ENCODE measurements at regions not wholly inside any gene's neighbourhood (a gene's known extent, or its start where the extent isn't known, plus 50 kb on each side); places are given as distances from the start of the nearest gene placed in this dataset.
A peak's percentile ranks its signal among the peaks of the same experiment; 100 is the strongest.

GRCh38 chr12:87836190-87836589, 193.0 kb downstream of the C12orf50 start:
- DNase-seq, result no peak

GRCh38 chr12:87828382-87828973, 200.7 kb downstream of the C12orf50 start:
- no peak for DNase-seq

- DNase-seq, result no peak
Measured at GRCh38 chr12:87827638-87828264, 201.4 kb downstream of the C12orf50 start.

GRCh38 chr12:87822923-87823322, 206.3 kb downstream of the C12orf50 start:
- no peak for DNase-seq

- DNase-seq, result peak; percentile 36
Measured at GRCh38 chr12:87820524-87821202, 208.5 kb downstream of the C12orf50 start.

GRCh38 chr12:87818441-87818840, 210.8 kb downstream of the C12orf50 start:
- DNase-seq, result no peak

GRCh38 chr12:87815771-87816585, 213.2 kb downstream of the C12orf50 start:
- DNase-seq, result peak; percentile 54

GRCh38 chr12:87814625-87815024, 214.6 kb downstream of the C12orf50 start:
- no peak for DNase-seq

- no peak for DNase-seq
Measured at GRCh38 chr12:87813476-87814234, 215.5 kb downstream of the C12orf50 start.

- DNase-seq, result no peak
Measured at GRCh38 chr12:87812681-87813080, 216.5 kb downstream of the C12orf50 start.

- no peak for DNase-seq
Measured at GRCh38 chr12:87812030-87812429, 217.2 kb downstream of the C12orf50 start.

GRCh38 chr12:87809916-87810315, 219.3 kb downstream of the C12orf50 start:
- no peak for DNase-seq

- no peak for DNase-seq
Measured at GRCh38 chr12:87807086-87807485, 222.1 kb downstream of the C12orf50 start.

- DNase-seq, result no peak
Measured at GRCh38 chr12:87806310-87806709, 222.9 kb downstream of the C12orf50 start.

GRCh38 chr12:87804386-87804785, 224.8 kb downstream of the C12orf50 start:
- DNase-seq, result no peak

GRCh38 chr12:87802721-87803011, 226.5 kb downstream of the C12orf50 start:
- no peak for DNase-seq

GRCh38 chr12:87801860-87802720, 227.1 kb downstream of the C12orf50 start:
- no peak for DNase-seq

GRCh38 chr12:87796961-87797516, 232.2 kb downstream of the C12orf50 start:
- no peak for DNase-seq

GRCh38 chr12:87795555-87795954, 233.6 kb downstream of the C12orf50 start:
- no peak for DNase-seq

GRCh38 chr12:87794854-87795253, 234.3 kb downstream of the C12orf50 start:
- no peak for DNase-seq

GRCh38 chr12:87793131-87793530, 236.1 kb downstream of the C12orf50 start:
- no peak for DNase-seq

- DNase-seq, result no peak
Measured at GRCh38 chr12:87784350-87784749, 244.9 kb downstream of the C12orf50 start.
